HCT116 (cell line): ENCODE measurements at regions not wholly inside any gene's neighbourhood (a gene's known extent, or its start where the extent isn't known, plus 50 kb on each side); places are given as distances from the start of the nearest gene placed in this dataset.

ENCODE experiments used
- ATAC-seq: fragments of 200-7000 bp; cut with Tn5 transposase; 2 replicates; pipeline ENCODE4 v1.9.1; 2020; ENCODE audit warnings: mild to moderate bottlenecking, moderate library complexity
- BruUV-seq: library from RNA; stranded (reverse); fragments of 400-500 nt; replicated peaks from 2 replicates; lab custom pipeline; 2021; lab: Mats Ljungman, UMichigan
- CTCF ChIA-PET: fragments of 300-600 bp; sonication (Branson Sonifier 250); formaldehyde crosslinking; loops from one replicate; lab custom pipeline; 2021; ENCODE audit warnings: antibody characterized with exemption; lab: Charles Lee
- POLR2A ChIA-PET: fragments of 300-600, 350-600 bp; sonication (Branson Sonifier 250); formaldehyde crosslinking; loops from one replicate; lab custom pipeline; 2021; ENCODE audit warnings: antibody characterized with exemption; lab: Charles Lee
- RAD21 ChIA-PET, 2 experiments: fragments of 300-600 bp; sonication (Branson Sonifier 250); formaldehyde crosslinking; loops; one replicate each; lab custom pipeline; 2023; ENCODE audit warnings: low total read pairs in 2 of 2; ENCODE audit not compliant: uncharacterized antibody in 2 of 2, unreplicated experiment in 2 of 2, low non-redundant PET in 1 of 2; lab: Charles Lee
- DNase-seq: peaks from one replicate; pipeline ENCODE4 v3.0.0-alpha.2; 2010; ENCODE audit warnings: low read depth, low spot score
- H2AFZ ChIP-seq: fragments of 200-600 bp; shearing (Covaris generic), sonication (generic); 2 replicates; pipeline ENCODE4 v1.6.1; 2017; ENCODE audit warnings: low read depth, mixed run types, mixed read lengths, antibody characterized with exemption, low read length; ENCODE audit not compliant: poor library complexity, severe bottlenecking
- H3K27ac ChIP-seq: 2 replicates; pipeline ENCODE4 v1.5.1; 2012; ENCODE audit warnings: low read depth, low read length
- H3K27me3 ChIP-seq: fragments of 200-600 bp; sonication (generic); 2 replicates; pipeline ENCODE4 v1.6.1; 2016; ENCODE audit warnings: mixed run types, low read length, mixed read lengths; ENCODE audit not compliant: insufficient read depth
- H3K36me3 ChIP-seq, 2 experiments: fragments of 200-500 bp in 1 of 2; fragments of 200-600 bp in 1 of 2; sonication (Bioruptor generic) in 1 of 2; sonication (generic) in 1 of 2; 2 replicates each; pipeline versions ENCODE4 v1.5.1 to v1.6.1; 2014 to 2016; ENCODE audit warnings: low read length in 2 of 2, inconsistent platforms in 1 of 2, mixed read lengths in 1 of 2, mixed run types in 1 of 2; ENCODE audit not compliant: insufficient read depth in 2 of 2, control insufficient read depth in 1 of 2
- H3K4me1 ChIP-seq, 2 experiments: fragments of 200-600 bp in 1 of 2; sonication (generic) in 1 of 2; 2 replicates each; pipeline versions ENCODE4 v1.5.1 to v1.6.1; 2012 to 2017; ENCODE audit warnings: low read length in 2 of 2, inconsistent platforms in 1 of 2, mild to moderate bottlenecking in 1 of 2, mixed read lengths in 1 of 2, mixed run types in 1 of 2, moderate library complexity in 1 of 2; ENCODE audit not compliant: insufficient read depth in 2 of 2, control insufficient read depth in 1 of 2
- H3K4me2 ChIP-seq: fragments of 200-600 bp; sonication (generic); 2 replicates; pipeline ENCODE4 v1.6.1; 2017; ENCODE audit warnings: mixed run types, low read length, mixed read lengths
- H3K4me3 ChIP-seq, 2 experiments: fragments of 200-600 bp in 1 of 2; sonication (generic) in 1 of 2; replicated peaks in 1 of 2; 2 replicates each; pipeline ENCODE4 v1.5.1; 2011 to 2016; ENCODE audit warnings: low read length in 2 of 2, control low read depth in 1 of 2, low read depth in 1 of 2, mild to moderate bottlenecking in 1 of 2, mixed read lengths in 1 of 2, mixed run types in 1 of 2
- H3K79me2 ChIP-seq: fragments of 200-600 bp; sonication (generic); 2 replicates; pipeline ENCODE4 v1.6.1; 2017; ENCODE audit warnings: mild to moderate bottlenecking, mixed run types, low read length, moderate library complexity, mixed read lengths; ENCODE audit not compliant: insufficient read depth
- H3K9ac ChIP-seq: fragments of 200-600 bp; sonication (generic); 2 replicates; pipeline ENCODE4 v1.6.1; 2016; ENCODE audit warnings: low read length, mixed read lengths
- H3K9me2 ChIP-seq: fragments of 200-600 bp; sonication (generic), shearing (Covaris generic); 2 replicates; pipeline ENCODE4 v1.6.1; 2017; ENCODE audit warnings: mixed run types, mild to moderate bottlenecking, moderate library complexity; ENCODE audit not compliant: insufficient read depth
- H3K9me3 ChIP-seq, 2 experiments: fragments of 200-500 bp in 1 of 2; fragments of 200-600 bp in 1 of 2; sonication (Bioruptor generic) in 1 of 2; sonication (generic) in 1 of 2; 2 replicates each; pipeline ENCODE4 v1.6.1; 2014 to 2017; ENCODE audit warnings: low read length in 2 of 2, mixed read lengths in 2 of 2, inconsistent platforms in 1 of 2, low read depth in 1 of 2, mild to moderate bottlenecking in 1 of 2, mixed run types in 1 of 2, moderate library complexity in 1 of 2; ENCODE audit not compliant: control insufficient read depth in 1 of 2, insufficient read depth in 1 of 2
- H4K20me1 ChIP-seq: fragments of 200-600 bp; sonication (generic), shearing (Covaris generic); 2 replicates; pipeline ENCODE4 v1.6.1; 2017; ENCODE audit warnings: mixed run types, mild to moderate bottlenecking, moderate library complexity; ENCODE audit not compliant: insufficient read depth
- EGR1 ChIP-seq: IDR thresholded peaks from 2 replicates; pipeline ENCODE4 v1.6.1; 2012; ENCODE audit warnings: low read depth
- ELF1 ChIP-seq: IDR thresholded peaks from 2 replicates; pipeline ENCODE4 v1.6.1; 2012; ENCODE audit warnings: low read depth, borderline replicate concordance
- EZH2 ChIP-seq: fragments of 200-600 bp; sonication (generic); IDR thresholded peaks from 2 replicates; pipeline ENCODE4 v1.6.1; 2017; ENCODE audit warnings: antibody characterized with exemption, mixed run types
- EZH2phosphoT487 ChIP-seq: fragments of 200-600 bp; IDR thresholded peaks from 2 replicates; pipeline ENCODE4 v1.6.1; 2018; ENCODE audit warnings: antibody characterized with exemption, borderline replicate concordance
- FOSL1 ChIP-seq: IDR thresholded peaks from 2 replicates; pipeline ENCODE4 v1.6.1; 2012; ENCODE audit warnings: low read depth
- JUND ChIP-seq: IDR thresholded peaks from 2 replicates; pipeline ENCODE4 v1.6.1; 2012
- POLR2AphosphoS5 ChIP-seq: IDR thresholded peaks from 2 replicates; pipeline ENCODE4 v1.6.1; 2011; ENCODE audit warnings: mild to moderate bottlenecking, low read depth, low read length, moderate library complexity
- RAD21 ChIP-seq: IDR thresholded peaks from 2 replicates; pipeline ENCODE4 v1.6.1; 2012; ENCODE audit warnings: low read depth, mild to moderate bottlenecking
- SIN3A ChIP-seq: IDR thresholded peaks from 2 replicates; pipeline ENCODE4 v1.6.1; 2012; ENCODE audit warnings: low read depth
- SP1 ChIP-seq: IDR thresholded peaks from 2 replicates; pipeline ENCODE4 v1.6.1; 2012; ENCODE audit warnings: low read depth
- SRF ChIP-seq: IDR thresholded peaks from 2 replicates; pipeline ENCODE4 v1.6.1; 2012; ENCODE audit warnings: low read depth
- TCF7L2 ChIP-seq: IDR thresholded peaks from 2 replicates; pipeline ENCODE4 v1.7.0; 2011; ENCODE audit warnings: borderline replicate concordance, inconsistent platforms; ENCODE audit not compliant: insufficient read depth, insufficient read length; ENCODE audit errors: extremely low read depth
- YY1 ChIP-seq: IDR thresholded peaks from 2 replicates; pipeline ENCODE4 v1.6.1; 2011; ENCODE audit warnings: low read length, low read depth, moderate library complexity, mild to moderate bottlenecking; ENCODE audit not compliant: insufficient replicate concordance; ENCODE audit errors: extremely low read depth
- ZFX ChIP-seq: fragments of 450-650 bp; IDR thresholded peaks from 2 replicates; pipeline ENCODE4 v1.6.1; 2017
- intact Hi-C: fragments of 100-400 bp; cut with micrococcal nuclease; formaldehyde crosslinking; loops from 2 replicates; pipeline ENCODE4 v1.10.0; 2022
- TF ChIP-seq, protein P1 (sequence below): IDR thresholded peaks from 2 replicates; pipeline ENCODE4 v1.6.1; 2012; ENCODE audit warnings: low read depth
- TF ChIP-seq, protein P2 (sequence below): IDR thresholded peaks from 2 replicates; pipeline ENCODE4 v1.6.1; 2011; ENCODE audit warnings: mild to moderate bottlenecking, low read length, moderate library complexity; ENCODE audit not compliant: insufficient replicate concordance; ENCODE audit errors: extremely low read depth
- TF ChIP-seq, protein P3 (sequence below), 3 experiments: fragments of 200-600 bp in 1 of 3; sonication (generic) in 1 of 3; IDR thresholded peaks in 2 of 3; conservative IDR thresholded peaks in 1 of 3; 2 replicates each; pipeline ENCODE4 v1.5.1; 2012 to 2017; ENCODE audit warnings: low read depth in 2 of 3, low read length in 2 of 3, antibody characterized with exemption in 1 of 3, borderline replicate concordance in 1 of 3, control low read depth in 1 of 3, mild to moderate bottlenecking in 1 of 3, mixed read lengths in 1 of 3, mixed run types in 1 of 3, moderate library complexity in 1 of 3; ENCODE audit not compliant: insufficient read depth in 1 of 3
- TF ChIP-seq, protein P4 (sequence below): IDR thresholded peaks from 2 replicates; pipeline ENCODE4 v1.6.1; 2012
- TF ChIP-seq, protein P5 (sequence below): IDR thresholded peaks from 2 replicates; pipeline ENCODE4 v1.6.1; 2012

DNA sequence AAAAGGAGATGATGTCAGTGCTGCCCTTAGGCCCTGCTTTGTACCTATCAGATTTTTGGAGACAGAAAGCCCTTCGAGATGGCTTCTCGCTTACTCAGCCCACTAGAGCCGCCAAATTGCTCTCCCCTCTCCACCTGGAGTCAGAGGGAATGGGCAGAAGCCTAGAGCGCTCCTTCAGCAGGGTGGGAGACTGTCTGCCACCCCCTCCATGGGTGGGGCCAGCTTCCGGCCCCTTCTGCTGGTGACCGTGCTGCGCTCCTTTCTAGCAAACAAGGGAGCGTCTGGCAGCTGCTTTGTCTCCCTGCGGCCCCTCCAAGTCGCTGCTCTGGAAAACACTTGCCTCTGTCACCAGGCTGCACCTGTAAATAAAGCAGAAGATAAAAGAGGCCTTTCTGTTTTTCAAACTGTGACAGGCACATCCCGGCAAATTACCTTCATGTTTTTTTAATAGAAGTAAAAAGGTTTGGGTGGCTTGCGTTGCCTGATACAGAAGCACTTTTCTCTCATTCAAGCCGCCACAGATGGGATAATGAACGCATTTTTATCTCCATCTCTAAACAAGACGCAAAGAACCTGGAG lies 145.7 kb upstream of the NECTIN1 start:
- ChIA-PET POLR2A (no interaction called here), CTCF (no interaction called here), RAD21 (no interaction called here)
- no peaks in the 10 kb centered on the region for H3K79me2 ChIP-seq
- peaks cover 38% of the 10 kb centered on the region for H3K27me3 ChIP-seq
- no peak overlapping the region for H3K4me2 ChIP-seq
- no peak overlapping the region for H2AFZ ChIP-seq
- H3K9me3 ChIP-seq: no peaks in the 10 kb centered on the region
- no peak overlapping the region for H3K9ac ChIP-seq
- no peak overlapping the region for H3K4me3 ChIP-seq
- no TSS peak for BruUV-seq
- intact Hi-C loops: no loop called here
- H3K4me1 ChIP-seq: no peaks in the 10 kb centered on the region
- H3K36me3 ChIP-seq: no peaks in the 10 kb centered on the region
- DNase-seq (no peak), ATAC-seq (no peak)
- TF ChIP-seq EGR1 (no peak), SIN3A (no peak), SP1 (no peak), EZH2phosphoT487 (no peak), TCF7L2 (no peak), SRF (no peak), EZH2 (no peak), POLR2AphosphoS5 (no peak), YY1 (no peak), ZFX (no peak), ELF1 (no peak), RAD21 (no peak), JUND (no peak), FOSL1 (no peak)
- TF ChIP-seq, protein P1, sequence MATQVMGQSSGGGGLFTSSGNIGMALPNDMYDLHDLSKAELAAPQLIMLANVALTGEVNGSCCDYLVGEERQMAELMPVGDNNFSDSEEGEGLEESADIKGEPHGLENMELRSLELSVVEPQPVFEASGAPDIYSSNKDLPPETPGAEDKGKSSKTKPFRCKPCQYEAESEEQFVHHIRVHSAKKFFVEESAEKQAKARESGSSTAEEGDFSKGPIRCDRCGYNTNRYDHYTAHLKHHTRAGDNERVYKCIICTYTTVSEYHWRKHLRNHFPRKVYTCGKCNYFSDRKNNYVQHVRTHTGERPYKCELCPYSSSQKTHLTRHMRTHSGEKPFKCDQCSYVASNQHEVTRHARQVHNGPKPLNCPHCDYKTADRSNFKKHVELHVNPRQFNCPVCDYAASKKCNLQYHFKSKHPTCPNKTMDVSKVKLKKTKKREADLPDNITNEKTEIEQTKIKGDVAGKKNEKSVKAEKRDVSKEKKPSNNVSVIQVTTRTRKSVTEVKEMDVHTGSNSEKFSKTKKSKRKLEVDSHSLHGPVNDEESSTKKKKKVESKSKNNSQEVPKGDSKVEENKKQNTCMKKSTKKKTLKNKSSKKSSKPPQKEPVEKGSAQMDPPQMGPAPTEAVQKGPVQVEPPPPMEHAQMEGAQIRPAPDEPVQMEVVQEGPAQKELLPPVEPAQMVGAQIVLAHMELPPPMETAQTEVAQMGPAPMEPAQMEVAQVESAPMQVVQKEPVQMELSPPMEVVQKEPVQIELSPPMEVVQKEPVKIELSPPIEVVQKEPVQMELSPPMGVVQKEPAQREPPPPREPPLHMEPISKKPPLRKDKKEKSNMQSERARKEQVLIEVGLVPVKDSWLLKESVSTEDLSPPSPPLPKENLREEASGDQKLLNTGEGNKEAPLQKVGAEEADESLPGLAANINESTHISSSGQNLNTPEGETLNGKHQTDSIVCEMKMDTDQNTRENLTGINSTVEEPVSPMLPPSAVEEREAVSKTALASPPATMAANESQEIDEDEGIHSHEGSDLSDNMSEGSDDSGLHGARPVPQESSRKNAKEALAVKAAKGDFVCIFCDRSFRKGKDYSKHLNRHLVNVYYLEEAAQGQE: no peak
- TF ChIP-seq, protein P2, sequence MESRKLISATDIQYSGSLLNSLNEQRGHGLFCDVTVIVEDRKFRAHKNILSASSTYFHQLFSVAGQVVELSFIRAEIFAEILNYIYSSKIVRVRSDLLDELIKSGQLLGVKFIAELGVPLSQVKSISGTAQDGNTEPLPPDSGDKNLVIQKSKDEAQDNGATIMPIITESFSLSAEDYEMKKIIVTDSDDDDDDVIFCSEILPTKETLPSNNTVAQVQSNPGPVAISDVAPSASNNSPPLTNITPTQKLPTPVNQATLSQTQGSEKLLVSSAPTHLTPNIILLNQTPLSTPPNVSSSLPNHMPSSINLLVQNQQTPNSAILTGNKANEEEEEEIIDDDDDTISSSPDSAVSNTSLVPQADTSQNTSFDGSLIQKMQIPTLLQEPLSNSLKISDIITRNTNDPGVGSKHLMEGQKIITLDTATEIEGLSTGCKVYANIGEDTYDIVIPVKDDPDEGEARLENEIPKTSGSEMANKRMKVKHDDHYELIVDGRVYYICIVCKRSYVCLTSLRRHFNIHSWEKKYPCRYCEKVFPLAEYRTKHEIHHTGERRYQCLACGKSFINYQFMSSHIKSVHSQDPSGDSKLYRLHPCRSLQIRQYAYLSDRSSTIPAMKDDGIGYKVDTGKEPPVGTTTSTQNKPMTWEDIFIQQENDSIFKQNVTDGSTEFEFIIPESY: no peak
- TF ChIP-seq, protein P3, sequence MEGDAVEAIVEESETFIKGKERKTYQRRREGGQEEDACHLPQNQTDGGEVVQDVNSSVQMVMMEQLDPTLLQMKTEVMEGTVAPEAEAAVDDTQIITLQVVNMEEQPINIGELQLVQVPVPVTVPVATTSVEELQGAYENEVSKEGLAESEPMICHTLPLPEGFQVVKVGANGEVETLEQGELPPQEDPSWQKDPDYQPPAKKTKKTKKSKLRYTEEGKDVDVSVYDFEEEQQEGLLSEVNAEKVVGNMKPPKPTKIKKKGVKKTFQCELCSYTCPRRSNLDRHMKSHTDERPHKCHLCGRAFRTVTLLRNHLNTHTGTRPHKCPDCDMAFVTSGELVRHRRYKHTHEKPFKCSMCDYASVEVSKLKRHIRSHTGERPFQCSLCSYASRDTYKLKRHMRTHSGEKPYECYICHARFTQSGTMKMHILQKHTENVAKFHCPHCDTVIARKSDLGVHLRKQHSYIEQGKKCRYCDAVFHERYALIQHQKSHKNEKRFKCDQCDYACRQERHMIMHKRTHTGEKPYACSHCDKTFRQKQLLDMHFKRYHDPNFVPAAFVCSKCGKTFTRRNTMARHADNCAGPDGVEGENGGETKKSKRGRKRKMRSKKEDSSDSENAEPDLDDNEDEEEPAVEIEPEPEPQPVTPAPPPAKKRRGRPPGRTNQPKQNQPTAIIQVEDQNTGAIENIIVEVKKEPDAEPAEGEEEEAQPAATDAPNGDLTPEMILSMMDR (IDR thresholded peaks at IDR 0.05 in 2 of 3, conservative IDR thresholded peaks at IDR 0.05 in 1 of 3; ENCODE audit: borderline replicate concordance in 1 of 3, insufficient read depth in 1 of 3, low read depth in 2 of 3, low read length in 2 of 3): no peak
- TF ChIP-seq, protein P4, sequence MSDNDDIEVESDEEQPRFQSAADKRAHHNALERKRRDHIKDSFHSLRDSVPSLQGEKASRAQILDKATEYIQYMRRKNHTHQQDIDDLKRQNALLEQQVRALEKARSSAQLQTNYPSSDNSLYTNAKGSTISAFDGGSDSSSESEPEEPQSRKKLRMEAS: no peak
- TF ChIP-seq, protein P5, sequence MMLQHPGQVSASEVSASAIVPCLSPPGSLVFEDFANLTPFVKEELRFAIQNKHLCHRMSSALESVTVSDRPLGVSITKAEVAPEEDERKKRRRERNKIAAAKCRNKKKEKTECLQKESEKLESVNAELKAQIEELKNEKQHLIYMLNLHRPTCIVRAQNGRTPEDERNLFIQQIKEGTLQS: no peak
- no peaks in the 10 kb centered on the region for H4K20me1 ChIP-seq
- no peaks in the 10 kb centered on the region for H3K9me2 ChIP-seq
- H3K27ac ChIP-seq: no peak overlapping the region
